ENCODE measurements at regions not wholly inside any gene's neighbourhood (a gene's known extent, or its start where the extent isn't known, plus 50 kb on each side); places are given as distances from the start of the nearest gene placed in this dataset.

DNA sequence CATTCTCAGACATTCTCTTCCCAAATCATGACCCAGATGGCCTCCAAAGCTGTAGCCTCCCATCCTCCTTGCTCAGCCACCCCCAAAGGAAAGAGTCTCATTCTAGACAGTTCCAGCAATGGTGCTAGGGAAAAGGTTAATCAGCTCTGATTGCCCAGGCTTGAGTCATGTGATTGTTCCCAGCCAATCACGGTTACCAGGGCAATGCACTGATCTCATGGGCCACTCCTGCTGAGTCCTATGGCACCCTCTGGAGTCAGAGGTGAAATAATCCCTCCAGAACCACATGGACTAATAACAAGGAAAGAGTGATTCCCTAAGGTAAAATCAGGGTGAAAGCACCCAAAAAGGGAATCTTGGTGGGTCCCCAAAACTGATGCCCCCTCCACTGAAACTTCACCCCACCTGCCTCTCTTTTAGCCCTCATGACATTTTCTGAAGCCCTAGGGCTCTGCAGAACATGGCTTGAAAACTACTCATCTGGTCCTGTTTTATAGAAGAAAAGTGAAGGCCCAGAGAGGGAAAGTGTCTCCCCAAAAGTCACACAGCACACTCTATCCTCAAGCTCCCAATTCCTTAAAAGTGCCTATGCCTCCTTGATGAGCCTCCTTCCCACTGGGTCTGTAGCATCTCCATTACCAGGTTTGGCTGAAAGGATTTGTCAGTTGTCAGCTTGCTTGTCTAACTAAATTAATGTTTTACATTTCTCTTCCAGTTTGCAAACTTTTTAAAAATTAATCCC is 203.7 kb downstream of the MN1 start:
- Histone ChIP-seq H3K18ac (ENCODE audit: extremely low read depth, low read length) (no peak overlapping the region), H3K23me2 (ENCODE audit: low read depth, low read length) (no peaks in the 10 kb centered on the region), H3K23ac (ENCODE audit: insufficient read length) (no peak overlapping the region), H4K5ac (ENCODE audit: insufficient read length, low read depth, low read length) (no peak overlapping the region), H2AFZ (ENCODE audit: low read length) (no peak overlapping the region), H2BK120ac (replicated peaks; ENCODE audit: low read depth, low read length) (no peak overlapping the region), H3K36me3 (ENCODE audit: control insufficient read depth in 2 of 4, insufficient read depth in 4 of 4, low read length in 3 of 4) (no peaks in the 10 kb centered on the region), H2BK20ac (ENCODE audit: low read length) (no peak overlapping the region), H3K79me2 (ENCODE audit: control insufficient read depth in 1 of 2, insufficient read depth in 2 of 2, low read length in 2 of 2) (no peaks in the 10 kb centered on the region), H4K91ac (replicated peaks; ENCODE audit: insufficient read length, low read length) (no peak overlapping the region), H3K27me3 (replicated peaks in 1 of 4; ENCODE audit: control insufficient read depth in 3 of 4, extremely low read depth in 1 of 4, insufficient read depth in 3 of 4, low read length in 3 of 4) (no peaks in the 10 kb centered on the region), H3K9ac (replicated peaks in 1 of 4; ENCODE audit: extremely low read depth in 1 of 4, low read depth in 3 of 4, low read length in 3 of 4) (no peak overlapping the region), H2BK5ac (ENCODE audit: low read depth, low read length) (no peak overlapping the region), H3K4ac (replicated peaks; ENCODE audit: insufficient read length, low read depth, low read length) (no peak overlapping the region), H3K79me1 (ENCODE audit: low read depth, low read length) (no peaks in the 10 kb centered on the region), H2BK12ac (ENCODE audit: low read depth, low read length) (no peak overlapping the region), H3K14ac (ENCODE audit: insufficient read length) (no peak overlapping the region), H2BK15ac (ENCODE audit: low read length) (no peak overlapping the region), H3K56ac (replicated peaks; ENCODE audit: insufficient read length, low read depth, low read length) (no peak overlapping the region), H4K8ac (ENCODE audit: extremely low read depth, insufficient read depth, low read length) (no peak overlapping the region), H4K20me1 (replicated peaks in 1 of 2; ENCODE audit: control insufficient read depth in 1 of 2, insufficient read depth in 2 of 2, low read length in 2 of 2) (no peaks in the 10 kb centered on the region), H3K4me2 (ENCODE audit: insufficient read depth in 1 of 2, low read depth in 2 of 2, low read length in 2 of 2) (no peak overlapping the region), H3K4me3 (ENCODE audit: extremely low read depth in 1 of 4, insufficient read depth in 2 of 4, low read depth in 3 of 4, low read length in 4 of 4) (no peak overlapping the region), H3K9me3 (ENCODE audit: insufficient read depth in 2 of 2, low read depth in 1 of 2, low read length in 1 of 2) (no peaks in the 10 kb centered on the region), H3K4me1 (replicated peaks in 1 of 4; ENCODE audit: control insufficient read depth in 3 of 4, insufficient read depth in 4 of 4, low read length in 3 of 4) (no peaks in the 10 kb centered on the region), H2AK5ac (ENCODE audit: low read depth, low read length) (no peak overlapping the region), H3K27ac (ENCODE audit: low read depth, low read length) (no peak overlapping the region)
- FAIRE-seq (no peak), DNase-seq (ENCODE audit: low read depth in 1 of 2, low spot score in 2 of 2) (no peak)
- ChIA-PET POLR2A (ENCODE audit: partially characterized antibody) (interaction anchor here (0.6 kb wide), 1 partner anchor 185 kb away, joined by 3 read pairs; no protein-coding TSS in a partner anchor), CTCF (ENCODE audit: partially characterized antibody) (interaction anchor here (0.8 to 1.9 kb wide), 6 partner anchors 10 to 199 kb away, joined by 3 to 5 read pairs (median 3); no protein-coding TSS in a partner anchor)
- WGBS, 2 experiments (ENCODE audit: extremely low coverage in 1 of 2, insufficient coverage in 1 of 2, insufficient read length in 1 of 2, insufficient replicate concordance in 2 of 2, low coverage in 1 of 2, low lambda C conversion rate in 2 of 2, missing lambda C conversion rate in 1 of 2), result 94% methylated on average over 1 of the region's 1 CpG; no CpG with 5 or more reads in 1 of the 2 experiments
- TF ChIP-seq, protein P1, sequence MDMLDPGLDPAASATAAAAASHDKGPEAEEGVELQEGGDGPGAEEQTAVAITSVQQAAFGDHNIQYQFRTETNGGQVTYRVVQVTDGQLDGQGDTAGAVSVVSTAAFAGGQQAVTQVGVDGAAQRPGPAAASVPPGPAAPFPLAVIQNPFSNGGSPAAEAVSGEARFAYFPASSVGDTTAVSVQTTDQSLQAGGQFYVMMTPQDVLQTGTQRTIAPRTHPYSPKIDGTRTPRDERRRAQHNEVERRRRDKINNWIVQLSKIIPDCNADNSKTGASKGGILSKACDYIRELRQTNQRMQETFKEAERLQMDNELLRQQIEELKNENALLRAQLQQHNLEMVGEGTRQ (IDR thresholded peaks at IDR 0.05; ENCODE audit: low read length), result peak; percentile 33; the same call in 1 of the 2 replicates
- TF ChIP-seq KDM1A (IDR thresholded peaks at IDR 0.05; ENCODE audit: borderline replicate concordance, low read length) (peak; percentile 52; the same call in 1 of the 2 replicates), RAD21 (IDR thresholded peaks at IDR 0.05 in 1 of 2, conservative IDR thresholded peaks at IDR 0.05 in 1 of 2; ENCODE audit: low read depth in 2 of 2, low read length in 2 of 2) (peak; percentile 19 to 41; a peak in 3 of 4 replicates), SP2 (IDR thresholded peaks at IDR 0.05; ENCODE audit: low read length) (no peak), BCL11A (IDR thresholded peaks at IDR 0.05; ENCODE audit: low read depth in 2 of 2, low read length in 2 of 2) (no peak), HDAC6 (IDR thresholded peaks at IDR 0.05; ENCODE audit: low read depth, low read length) (no peak), NANOG (IDR thresholded peaks at IDR 0.05; ENCODE audit: insufficient read depth, low read depth, low read length, poor library complexity, severe bottlenecking) (no peak), CHD2 (IDR thresholded peaks at IDR 0.05; ENCODE audit: low read length) (no peak), YY1 (IDR thresholded peaks at IDR 0.05; ENCODE audit: low read depth, low read length) (no peak), GTF2F1 (IDR thresholded peaks at IDR 0.05; ENCODE audit: borderline replicate concordance, low read depth, low read length) (no peak)
- TF ChIP-seq, protein P2, sequence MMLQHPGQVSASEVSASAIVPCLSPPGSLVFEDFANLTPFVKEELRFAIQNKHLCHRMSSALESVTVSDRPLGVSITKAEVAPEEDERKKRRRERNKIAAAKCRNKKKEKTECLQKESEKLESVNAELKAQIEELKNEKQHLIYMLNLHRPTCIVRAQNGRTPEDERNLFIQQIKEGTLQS (IDR thresholded peaks at IDR 0.05; ENCODE audit: insufficient read depth, low read depth, low read length), result no peak

Measured in H1 (cell line).